Tibial nerve (tissue), 3 donors: ENCODE measurements at regions not wholly inside any gene's neighbourhood (a gene's known extent, or its start where the extent isn't known, plus 50 kb on each side); places are given as distances from the start of the nearest gene placed in this dataset.

ENCODE experiments used
- CTCF ChIP-seq, 5 experiments: fragments of 200-600 bp in 3 of 5; fragments of 450-650 bp in 2 of 5; sonication (generic) in 3 of 5; IDR thresholded peaks; one replicate each; pipeline ENCODE4 v1.5.1; 2016 to 2019; ENCODE audit warnings: antibody characterized with exemption in 5 of 5, mild to moderate bottlenecking in 3 of 5, moderate library complexity in 2 of 5
- POLR2A ChIP-seq, 2 donors: fragments of 450-650 bp; IDR thresholded peaks; one replicate each; pipeline ENCODE4 v1.6.1; 2017; ENCODE audit warnings: antibody characterized with exemption in 2 of 2, mild to moderate bottlenecking in 2 of 2, moderate library complexity in 2 of 2

GRCh38 chr16:63592852-63593251 lies 1529.0 kb downstream of the CDH11 start:
- no peak for TF ChIP-seq CTCF (IDR thresholded peaks at IDR 0.05)
- no peak for TF ChIP-seq POLR2A (IDR thresholded peaks at IDR 0.05)
